GM18873 (cell line): ENCODE measurements at regions not wholly inside any gene's neighbourhood (a gene's known extent, or its start where the extent isn't known, plus 50 kb on each side); places are given as distances from the start of the nearest gene placed in this dataset.
"Not testable (repeated sequence)": the region's sequence is repeated elsewhere in the genome, so short reads cannot be mapped to it uniquely, and the experiment has no call there.

Experiments
- ATAC-seq: cut with Tn5 transposase; IDR thresholded peaks from one replicate; pipeline ENCODE4 v1.9.1; 2021; ENCODE audit warnings: mild to moderate bottlenecking, moderate library complexity, moderate number of reproducible peaks; ENCODE audit not compliant: unreplicated experiment, low FRiP score

DNA sequence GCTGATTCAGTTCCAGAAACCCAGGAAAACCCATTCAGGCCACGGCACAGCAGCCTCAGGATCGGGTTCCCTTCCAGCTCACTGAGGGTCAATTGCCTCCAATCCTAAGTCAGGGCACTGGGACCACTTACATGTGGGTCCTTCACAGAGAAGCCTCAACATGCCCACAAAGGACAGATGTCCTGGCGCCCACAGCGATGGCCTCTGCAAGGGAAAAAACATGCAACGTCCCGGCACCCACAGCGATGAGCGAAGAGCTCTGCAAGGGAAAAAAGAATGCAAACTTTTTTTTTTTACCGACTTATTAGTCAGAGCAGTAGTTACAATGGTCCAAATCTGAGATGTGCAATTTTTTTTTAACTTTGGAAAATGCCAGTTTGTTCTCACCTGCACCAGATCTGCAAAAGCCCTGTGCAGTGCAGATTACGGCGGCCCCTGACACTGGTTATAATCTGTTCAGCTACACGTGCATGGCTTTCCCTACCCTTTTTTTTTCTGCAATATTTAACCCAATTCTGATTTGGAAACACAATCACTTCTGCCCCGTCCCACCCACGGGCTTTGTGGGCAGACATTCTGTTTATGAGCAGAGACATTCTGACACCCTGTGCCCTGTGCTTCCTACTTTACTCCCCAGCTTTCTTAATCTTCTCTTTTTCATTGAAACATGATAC, 159.3 kb upstream of the SALL3 start:
- ATAC-seq: no peak

- ATAC-seq: no peak
These were observed 158.2 kb upstream of the SALL3 start for GRCh38 chr18:78821396-78821795.

- ATAC-seq: no peak
These were observed 157.3 kb upstream of the SALL3 start for GRCh38 chr18:78822171-78822948.

- ATAC-seq: no peak
These were observed 156.7 kb upstream of the SALL3 start for GRCh38 chr18:78822949-78823285.

DNA sequence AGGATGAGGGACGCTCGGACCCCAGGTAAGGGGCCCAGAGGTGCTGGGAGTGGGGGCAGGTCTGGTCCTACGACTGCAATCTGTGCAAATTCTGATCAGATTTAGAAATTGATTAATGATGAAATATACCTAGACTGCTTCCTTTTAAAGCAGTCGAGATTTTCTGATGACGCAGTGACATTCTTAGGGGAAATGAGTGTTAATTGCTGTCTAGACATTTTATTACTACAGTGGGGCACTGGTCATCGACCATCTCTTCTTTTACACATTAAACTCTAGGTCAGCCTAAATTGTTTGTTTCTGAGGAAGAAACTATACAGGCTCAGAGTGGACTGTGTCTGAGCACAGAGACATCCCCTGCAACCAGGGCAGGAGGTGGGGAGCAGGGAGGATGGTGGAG, 154.4 kb upstream of the SALL3 start:
- no peak for ATAC-seq

- ATAC-seq: no peak
These were observed 153.0 kb upstream of the SALL3 start for GRCh38 chr18:78826631-78827030.

- ATAC-seq: no peak
These were observed 152.5 kb upstream of the SALL3 start for GRCh38 chr18:78827141-78827540.

DNA sequence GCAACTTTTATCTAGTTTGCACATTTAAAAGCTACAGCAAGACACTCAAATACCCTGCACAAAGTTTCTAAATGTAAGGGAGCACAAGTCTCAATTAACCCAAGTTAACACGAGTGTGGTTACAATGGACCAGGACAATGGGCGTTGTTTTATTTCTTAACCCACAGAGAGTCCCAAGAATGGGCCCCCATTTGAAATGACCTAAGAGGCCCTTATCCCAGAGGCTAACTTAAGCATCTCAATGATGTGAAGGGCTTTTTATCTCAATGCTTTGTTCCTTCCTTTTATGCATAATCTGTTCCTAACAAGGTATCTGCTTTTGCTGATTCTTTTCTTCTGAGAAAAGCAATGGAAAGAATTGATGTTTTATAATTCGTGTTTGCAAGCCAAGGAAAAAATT, 151.5 kb upstream of the SALL3 start:
- no peak for ATAC-seq

DNA sequence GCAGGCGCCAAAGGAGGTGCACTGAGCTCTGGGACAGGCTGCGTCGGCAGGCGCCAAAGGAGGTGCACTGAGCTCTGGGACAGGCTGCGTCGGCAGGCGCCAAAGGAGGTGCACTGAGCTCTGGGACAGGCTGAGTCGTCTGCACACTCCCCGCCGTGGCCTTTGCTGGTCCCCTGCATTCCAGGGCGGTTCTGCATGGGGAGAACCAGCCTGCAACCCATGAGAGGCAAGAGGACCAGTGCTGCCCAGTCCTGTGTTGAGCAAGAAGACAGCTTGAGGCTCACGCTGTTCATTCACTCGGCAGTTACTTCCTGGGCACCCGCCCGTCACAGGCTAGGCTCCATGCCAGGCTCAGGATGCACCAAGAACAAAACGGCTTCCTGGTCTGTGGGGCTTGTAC, 150.6 kb upstream of the SALL3 start:
- not testable (repeated sequence) for ATAC-seq

DNA sequence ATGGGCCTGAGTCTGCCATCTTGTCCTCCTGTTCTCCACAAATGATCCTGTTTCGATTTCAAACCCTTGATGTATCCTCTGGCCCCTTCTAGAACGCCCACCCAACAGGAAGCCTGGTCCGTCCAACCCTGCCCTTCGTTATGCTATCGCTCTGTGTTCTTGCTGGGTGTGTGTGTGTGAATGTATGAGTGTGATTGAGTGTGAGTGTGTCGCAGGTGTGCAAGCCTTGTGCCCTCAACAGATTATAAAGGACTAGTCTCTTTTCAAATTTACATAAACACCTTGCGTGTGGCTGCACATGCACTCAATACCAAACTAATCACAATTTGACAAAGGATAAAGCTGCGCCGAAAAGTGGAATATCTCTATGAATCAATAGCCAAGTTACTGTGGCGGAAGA, 149.5 kb upstream of the SALL3 start:
- no peak for ATAC-seq

- ATAC-seq: no peak
These were observed 148.8 kb upstream of the SALL3 start for GRCh38 chr18:78830826-78831225.

DNA sequence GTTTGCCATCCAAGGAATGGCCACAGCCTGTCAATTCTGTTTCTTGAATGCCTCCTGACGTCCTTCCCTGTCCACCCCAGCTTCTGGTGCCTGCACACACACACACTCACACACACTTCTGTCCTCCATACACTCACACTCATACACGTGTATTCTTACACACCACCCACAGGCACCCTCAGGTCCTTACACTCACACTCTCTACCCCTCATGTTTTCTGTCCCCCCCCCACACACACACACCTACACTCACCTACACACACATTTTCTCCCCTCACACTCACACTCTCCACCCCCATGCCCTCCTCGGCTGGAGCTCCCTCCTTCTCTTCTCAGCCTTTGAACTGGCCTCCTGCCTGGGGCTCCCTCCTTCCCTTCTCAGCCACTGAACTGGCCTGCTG, 148.0 kb upstream of the SALL3 start:
- ATAC-seq: no peak

- no peak for ATAC-seq
These were observed 145.8 kb upstream of the SALL3 start for GRCh38 chr18:78833833-78834232.

GRCh38 chr18:78836838-78837237, 142.8 kb upstream of the SALL3 start:
- ATAC-seq: no peak

DNA sequence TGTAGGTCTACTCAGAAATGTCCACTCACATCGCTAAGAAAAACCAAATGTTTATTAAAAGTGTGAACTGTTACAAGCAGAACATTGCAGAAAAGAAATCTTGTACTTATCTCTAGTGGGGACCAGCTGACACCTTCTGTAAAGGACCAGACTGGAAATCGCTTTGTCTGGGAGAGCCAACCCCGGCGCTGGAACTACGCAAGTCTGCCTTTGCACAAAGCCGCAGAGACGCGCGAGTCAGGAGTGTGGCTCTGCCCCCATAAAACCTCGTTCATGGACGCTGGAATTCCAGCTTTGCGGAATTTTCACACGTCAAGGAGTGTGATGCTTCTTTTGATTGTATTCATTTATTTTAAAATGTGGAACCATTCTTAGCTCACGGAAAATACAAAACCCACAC, 141.9 kb upstream of the SALL3 start:
- ATAC-seq: no peak

- no peak for ATAC-seq
These were observed 141.4 kb upstream of the SALL3 start for GRCh38 chr18:78838183-78838582.

DNA sequence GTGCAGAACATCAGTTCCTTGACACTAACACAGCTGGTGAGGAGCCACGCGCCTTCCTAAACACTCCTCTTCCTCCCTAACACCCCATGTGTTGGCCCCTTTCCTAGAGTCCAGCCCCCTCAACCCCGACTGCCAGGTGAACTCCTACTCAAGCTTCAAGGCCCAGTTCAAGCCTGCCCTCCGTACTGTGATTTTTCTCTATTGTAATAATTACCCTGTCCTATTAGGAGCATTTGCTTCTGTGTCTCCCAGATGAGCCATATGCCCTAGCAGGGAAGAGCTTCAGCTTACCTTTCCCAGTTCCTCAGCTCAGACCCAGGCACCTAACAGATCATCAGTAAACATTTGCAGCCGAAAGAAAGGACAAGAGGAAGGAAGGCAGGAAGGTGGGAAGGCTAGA, 130.6 kb upstream of the SALL3 start:
- ATAC-seq: no peak

- no peak for ATAC-seq
These were observed 130.2 kb upstream of the SALL3 start for GRCh38 chr18:78849458-78849857.

- no peak for ATAC-seq
These were observed 126.3 kb upstream of the SALL3 start for GRCh38 chr18:78853341-78853740.

GRCh38 chr18:78855188-78855587, 124.4 kb upstream of the SALL3 start:
- no peak for ATAC-seq

DNA sequence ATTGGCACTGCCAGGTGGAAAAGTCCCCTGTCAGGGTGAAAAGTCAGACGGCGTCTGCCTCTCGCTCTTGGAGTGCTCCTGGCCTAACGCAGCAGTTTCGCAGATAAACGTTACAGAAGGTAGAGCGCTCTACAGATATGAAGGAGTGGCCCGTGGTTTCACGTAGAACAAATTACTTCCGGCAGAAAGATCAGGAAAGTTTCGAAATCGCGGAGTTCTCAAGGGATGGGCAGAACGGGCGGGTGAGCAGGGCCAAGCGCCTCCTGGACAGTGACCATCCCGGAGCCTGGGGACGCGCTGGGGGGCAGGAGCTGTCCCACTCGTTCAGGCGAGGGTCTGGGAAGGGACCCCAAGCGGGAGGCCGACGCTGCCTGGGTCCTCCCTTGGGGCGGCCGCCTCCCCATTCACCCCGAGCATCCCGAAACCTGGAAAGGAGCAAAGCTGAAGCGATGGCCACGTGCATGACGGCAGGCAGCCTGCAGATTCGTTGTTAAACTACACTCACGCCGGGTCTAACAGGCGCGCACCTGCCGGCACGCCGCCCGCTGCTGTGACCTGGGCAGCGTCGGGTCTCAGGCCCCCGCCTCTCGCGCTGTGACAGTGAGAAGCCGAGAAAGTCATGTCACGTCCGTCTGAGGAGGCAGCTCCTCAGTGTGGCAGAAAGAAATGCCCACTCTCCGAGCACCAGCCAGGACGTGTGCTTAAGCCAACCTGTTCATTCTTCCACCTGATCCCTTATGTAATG, 122.9 kb upstream of the SALL3 start:
- ATAC-seq: no peak
